Stomach (tissue), 4 donors: ENCODE measurements at regions not wholly inside any gene's neighbourhood (a gene's known extent, or its start where the extent isn't known, plus 50 kb on each side); places are given as distances from the start of the nearest gene placed in this dataset.

Experiments
- CTCF ChIP-seq, 7 experiments: fragments of 450-650 bp in 4 of 7; fragments of 200-600 bp in 3 of 7; sonication (generic) in 3 of 7; IDR thresholded peaks; one replicate each; pipeline ENCODE4 v1.5.1; 2016 to 2019; ENCODE audit warnings: antibody characterized with exemption in 7 of 7, control low read depth in 2 of 7, mild to moderate bottlenecking in 1 of 7
- POLR2A ChIP-seq, 4 donors: fragments of 450-650 bp; IDR thresholded peaks; one replicate each; pipeline ENCODE4 v1.6.1; 2016; ENCODE audit warnings: antibody characterized with exemption in 4 of 4, control low read depth in 2 of 4, mild to moderate bottlenecking in 1 of 4, moderate library complexity in 1 of 4

DNA sequence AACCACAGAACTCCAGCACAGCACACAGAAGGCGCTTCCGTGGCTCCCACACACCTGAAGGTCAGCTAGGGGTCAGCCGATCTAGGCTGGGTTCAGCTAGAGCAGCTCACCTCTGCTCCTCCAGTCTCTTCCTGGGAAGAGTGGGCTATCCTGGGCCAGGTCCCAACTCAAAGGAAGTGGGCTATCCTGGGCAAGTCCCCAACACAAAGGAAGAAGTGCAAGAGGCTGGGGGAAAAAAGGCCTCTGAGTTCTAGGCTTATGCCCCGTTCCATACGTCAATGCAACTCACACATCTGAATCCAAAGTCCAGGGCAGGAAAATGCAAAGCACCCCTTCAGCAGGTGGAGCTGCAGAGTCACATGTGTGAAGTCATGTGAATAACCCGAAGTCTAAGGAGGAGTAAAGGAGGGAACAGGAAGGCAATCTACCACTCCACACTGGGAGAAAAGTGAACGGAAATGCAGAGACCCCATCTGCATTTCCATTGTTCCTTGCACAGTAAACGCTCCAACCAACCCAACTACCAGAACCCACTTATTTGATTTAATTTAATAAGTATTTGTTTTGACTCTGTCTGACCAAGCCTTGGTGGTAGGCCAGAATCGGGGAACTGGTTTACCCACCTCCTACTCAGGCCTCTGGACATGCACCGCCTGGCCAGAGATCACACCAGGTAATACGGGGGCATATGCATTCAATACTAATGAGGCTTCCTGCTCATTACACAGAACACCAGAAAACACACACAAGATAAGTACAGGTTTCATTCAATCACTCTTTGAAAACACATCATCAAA lies 95.5 kb upstream of the RNF32 start:
- TF ChIP-seq CTCF (IDR thresholded peaks at IDR 0.05), result peak in 1 of 7 experiments; percentile 36
- TF ChIP-seq POLR2A (IDR thresholded peaks at IDR 0.05), result no peak
